Keratinocyte (primary cell): ENCODE measurements at regions not wholly inside any gene's neighbourhood (a gene's known extent, or its start where the extent isn't known, plus 50 kb on each side); places are given as distances from the start of the nearest gene placed in this dataset.

Experiments used
- DNase-seq: peaks from one replicate; pipeline ENCODE4 v3.0.0-alpha.2; 2011; ENCODE audit warnings: low read depth, missing footprints, low spot score
- FAIRE-seq: peaks from 2 replicates; lab custom pipeline; 2011; peaks lifted over from hg19 to GRCh38; lab: Jason Lieb, UNC
- H2AFZ ChIP-seq: 2 replicates; pipeline ENCODE4 v1.6.0; 2012; ENCODE audit warnings: low read length, control low read depth, inconsistent platforms; ENCODE audit not compliant: control insufficient read depth
- H3K27ac ChIP-seq: 2 replicates; pipeline ENCODE4 v1.5.1; 2011; ENCODE audit warnings: low read length; ENCODE audit not compliant: control insufficient read depth, insufficient read depth
- H3K27me3 ChIP-seq: 3 replicates; pipeline ENCODE4 v1.6.0; 2011; ENCODE audit warnings: low read length; ENCODE audit not compliant: control insufficient read depth, insufficient read depth; ENCODE audit errors: extremely low read depth
- H3K36me3 ChIP-seq, 2 experiments: 2 replicates in 1 of 2; 3 replicates in 1 of 2; pipeline ENCODE4 v1.5.1; 2011; ENCODE audit warnings: low read length in 2 of 2, mild to moderate bottlenecking in 1 of 2; ENCODE audit not compliant: control insufficient read depth in 2 of 2, insufficient read depth in 2 of 2; ENCODE audit errors: extremely low read depth in 1 of 2
- H3K4me1 ChIP-seq: 3 replicates; pipeline ENCODE4 v1.5.1; 2011; ENCODE audit warnings: low read length; ENCODE audit not compliant: control insufficient read depth, insufficient read depth; ENCODE audit errors: extremely low read depth
- H3K4me2 ChIP-seq: 3 replicates; pipeline ENCODE4 v1.6.0; 2011; ENCODE audit warnings: low read depth, low read length; ENCODE audit not compliant: control insufficient read depth, insufficient read depth; ENCODE audit errors: extremely low read depth
- H3K4me3 ChIP-seq, 3 experiments: fragments of 200-600 bp in 1 of 3; sonication (generic) in 1 of 3; 2 replicates in 2 of 3; 3 replicates in 1 of 3; pipeline ENCODE4 v1.5.1; 2011 to 2016; ENCODE audit warnings: low read length in 3 of 3, mild to moderate bottlenecking in 3 of 3, control low read depth in 2 of 3, inconsistent platforms in 1 of 3, low read depth in 1 of 3, mixed read lengths in 1 of 3, mixed run types in 1 of 3, moderate library complexity in 1 of 3; ENCODE audit not compliant: control insufficient read depth in 2 of 3, insufficient read depth in 2 of 3; ENCODE audit errors: extremely low read depth in 1 of 3
- H3K79me2 ChIP-seq: 2 replicates; pipeline ENCODE4 v1.6.0; 2012; ENCODE audit warnings: low read length; ENCODE audit not compliant: control insufficient read depth, insufficient read depth
- H3K9ac ChIP-seq: 3 replicates; pipeline ENCODE4 v1.6.0; 2011; ENCODE audit warnings: low read length; ENCODE audit not compliant: control insufficient read depth, insufficient read depth; ENCODE audit errors: extremely low read depth
- H3K9me1 ChIP-seq: 3 replicates; pipeline ENCODE4 v1.6.0; 2011; ENCODE audit warnings: low read length; ENCODE audit not compliant: control insufficient read depth, insufficient read depth; ENCODE audit errors: extremely low read depth
- H3K9me3 ChIP-seq: 2 replicates; pipeline ENCODE4 v1.5.1; 2012; ENCODE audit warnings: low read depth, low read length; ENCODE audit not compliant: control insufficient read depth
- H4K20me1 ChIP-seq: 3 replicates; pipeline ENCODE4 v1.6.0; 2011; ENCODE audit warnings: low read length; ENCODE audit not compliant: control insufficient read depth, insufficient read depth; ENCODE audit errors: extremely low read depth
- EZH2 ChIP-seq: IDR thresholded peaks from one replicate; pipeline ENCODE4 v1.6.1; 2012; ENCODE audit warnings: inconsistent platforms, mild to moderate bottlenecking, low read length, moderate library complexity
- dilution Hi-C: fragments of 300-500 bp; cut with MboI; formaldehyde crosslinking; loops from one replicate; pipeline ENCODE4 v1.7.0; 2020; ENCODE audit warnings: low sequenced_read_pairs; ENCODE audit not compliant: extremely low pct_ligation_motif_present
- TF ChIP-seq, protein P1 (sequence below), 3 experiments: IDR thresholded peaks in 1 of 3; conservative IDR thresholded peaks in 1 of 3; optimal IDR thresholded peaks in 1 of 3; 2 replicates in 2 of 3; 3 replicates in 1 of 3; pipeline versions ENCODE3 to v1.5.1; 2011; ENCODE audit warnings: low read length in 3 of 3, mild to moderate bottlenecking in 3 of 3, moderate library complexity in 2 of 3, control low read depth in 1 of 3, inconsistent platforms in 1 of 3; ENCODE audit not compliant: insufficient read depth in 2 of 3; ENCODE audit errors: extremely low read depth in 1 of 3

DNA sequence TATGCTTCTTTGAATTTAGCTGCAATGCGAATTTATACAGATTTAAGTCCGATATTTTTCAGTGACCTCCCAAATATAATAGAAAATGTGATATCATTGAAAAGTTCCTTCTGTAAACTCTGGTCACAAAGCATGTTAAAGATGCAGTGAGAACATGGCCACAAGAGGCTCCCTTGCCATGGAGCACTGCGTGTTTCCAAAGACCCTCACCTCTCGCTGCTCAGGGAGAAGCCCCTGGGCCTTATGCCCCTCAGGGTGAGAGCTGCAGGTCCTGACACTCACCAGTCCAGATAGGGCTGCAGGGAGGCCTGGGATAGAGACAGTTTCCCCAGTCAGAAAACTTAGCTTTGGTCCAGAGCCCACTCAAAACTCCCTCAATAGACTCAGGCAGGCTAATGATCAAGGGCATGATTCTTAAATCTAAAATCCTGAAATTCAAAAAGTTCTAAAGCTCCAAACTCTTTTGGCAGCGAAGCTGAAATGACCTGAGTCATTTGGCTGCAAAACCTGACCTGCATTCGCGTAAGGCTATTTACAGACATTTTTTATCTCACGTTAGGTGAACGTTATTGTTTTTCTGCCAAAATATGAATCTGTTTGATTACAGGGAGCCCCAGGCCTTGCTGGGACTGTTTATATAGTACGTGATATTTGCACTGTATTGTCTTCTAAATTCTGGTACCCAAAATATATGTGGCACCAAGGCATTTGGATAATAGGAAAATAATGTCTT lies 67.8 kb downstream of the CAPZA3 start:
- no peak for TF ChIP-seq EZH2
- TF ChIP-seq, protein P1, sequence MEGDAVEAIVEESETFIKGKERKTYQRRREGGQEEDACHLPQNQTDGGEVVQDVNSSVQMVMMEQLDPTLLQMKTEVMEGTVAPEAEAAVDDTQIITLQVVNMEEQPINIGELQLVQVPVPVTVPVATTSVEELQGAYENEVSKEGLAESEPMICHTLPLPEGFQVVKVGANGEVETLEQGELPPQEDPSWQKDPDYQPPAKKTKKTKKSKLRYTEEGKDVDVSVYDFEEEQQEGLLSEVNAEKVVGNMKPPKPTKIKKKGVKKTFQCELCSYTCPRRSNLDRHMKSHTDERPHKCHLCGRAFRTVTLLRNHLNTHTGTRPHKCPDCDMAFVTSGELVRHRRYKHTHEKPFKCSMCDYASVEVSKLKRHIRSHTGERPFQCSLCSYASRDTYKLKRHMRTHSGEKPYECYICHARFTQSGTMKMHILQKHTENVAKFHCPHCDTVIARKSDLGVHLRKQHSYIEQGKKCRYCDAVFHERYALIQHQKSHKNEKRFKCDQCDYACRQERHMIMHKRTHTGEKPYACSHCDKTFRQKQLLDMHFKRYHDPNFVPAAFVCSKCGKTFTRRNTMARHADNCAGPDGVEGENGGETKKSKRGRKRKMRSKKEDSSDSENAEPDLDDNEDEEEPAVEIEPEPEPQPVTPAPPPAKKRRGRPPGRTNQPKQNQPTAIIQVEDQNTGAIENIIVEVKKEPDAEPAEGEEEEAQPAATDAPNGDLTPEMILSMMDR (optimal IDR thresholded peaks at IDR 0.05 in 1 of 3, IDR thresholded peaks at IDR 0.05 in 1 of 3, conservative IDR thresholded peaks at IDR 0.05 in 1 of 3; ENCODE audit: extremely low read depth in 1 of 3, insufficient read depth in 2 of 3, low read length in 3 of 3), result peak in 1 of 3 experiments; percentile 11
- no peak for DNase-seq
- H3K9ac ChIP-seq, result no peak overlapping the region

DNA sequence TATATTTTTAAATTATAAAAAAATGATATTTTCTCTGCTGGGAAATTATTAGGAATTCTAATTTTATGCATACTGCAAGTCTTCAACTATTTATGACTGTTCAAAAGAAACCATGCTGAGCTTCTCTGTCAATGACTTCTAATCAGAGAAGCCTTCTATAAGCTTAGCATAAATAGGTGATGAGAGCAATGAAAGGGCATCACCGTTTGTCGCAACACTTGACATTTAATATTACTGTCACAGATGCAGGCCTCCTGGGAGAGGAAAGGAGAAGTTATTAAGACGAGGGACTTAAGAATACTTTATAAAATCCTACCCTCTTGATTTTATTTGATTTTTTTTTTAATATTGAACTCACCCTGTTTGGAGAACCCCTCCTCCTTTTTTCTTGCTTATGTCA lies 69.8 kb downstream of the CAPZA3 start:
- H3K9me3 ChIP-seq, result no peaks in the 10 kb centered on the region
- no peak overlapping the region for H3K9ac ChIP-seq
- H3K4me1 ChIP-seq, result no peaks in the 10 kb centered on the region
- no peak overlapping the region for H3K27ac ChIP-seq
- no peaks in the 10 kb centered on the region for H3K36me3 ChIP-seq
- FAIRE-seq (no peak), DNase-seq (no peak)
- TF ChIP-seq, protein P1 (optimal IDR thresholded peaks at IDR 0.05 in 1 of 3, IDR thresholded peaks at IDR 0.05 in 1 of 3, conservative IDR thresholded peaks at IDR 0.05 in 1 of 3; ENCODE audit: extremely low read depth in 1 of 3, insufficient read depth in 2 of 3, low read length in 3 of 3), result no peak
- TF ChIP-seq EZH2, result no peak
- dilution Hi-C loops, result no loop called here
- no peak overlapping the region for H3K4me2 ChIP-seq
- H2AFZ ChIP-seq, result no peak overlapping the region
- no peaks in the 10 kb centered on the region for H3K79me2 ChIP-seq
- no peak overlapping the region for H3K4me3 ChIP-seq
- no peaks in the 10 kb centered on the region for H3K9me1 ChIP-seq
- no peaks in the 10 kb centered on the region for H4K20me1 ChIP-seq
- H3K27me3 ChIP-seq, result no peaks in the 10 kb centered on the region

More for the DNA sequence above, 67.8 kb downstream of the CAPZA3 start:
- Histone ChIP-seq H4K20me1 (no peaks in the 10 kb centered on the region), H3K36me3 (no peaks in the 10 kb centered on the region), H3K27me3 (no peaks in the 10 kb centered on the region), H3K79me2 (no peaks in the 10 kb centered on the region), H3K27ac (no peak overlapping the region), H3K4me1 (no peaks in the 10 kb centered on the region), H2AFZ (peak overlapping the region; percentile 33), H3K9me1 (no peaks in the 10 kb centered on the region), H3K4me2 (no peak overlapping the region), H3K9me3 (no peaks in the 10 kb centered on the region), H3K4me3 (no peak overlapping the region)
- dilution Hi-C loops, result no loop called here
- no peak for FAIRE-seq
